ENCODE measurements at regions not wholly inside any gene's neighbourhood (a gene's known extent, or its start where the extent isn't known, plus 50 kb on each side); places are given as distances from the start of the nearest gene placed in this dataset.

DNA sequence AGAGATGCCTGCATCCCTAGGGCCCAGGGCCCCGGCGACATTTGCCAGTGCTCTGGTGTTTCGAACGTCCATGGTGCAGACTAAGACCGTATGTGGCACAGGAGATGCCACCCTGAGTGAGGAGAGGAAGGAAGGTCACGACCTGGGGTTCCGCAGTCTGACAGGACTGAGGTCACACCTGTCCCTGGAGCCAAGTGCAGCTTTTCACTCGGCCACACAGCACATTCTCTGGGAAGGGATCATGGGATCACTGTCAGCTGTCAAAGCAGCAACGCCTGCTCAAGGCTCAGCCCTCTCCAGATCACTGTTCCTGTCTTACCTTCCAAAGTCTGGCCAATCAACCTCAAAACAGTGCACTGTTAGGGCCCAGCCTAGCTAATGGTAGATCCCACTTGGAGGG, 243.6 kb downstream of the SIPA1L2 start:
- no peak for TF ChIP-seq GATA2 (IDR thresholded peaks at IDR 0.05; ENCODE audit: low read depth, low read length)
- TF ChIP-seq GATA3 (IDR thresholded peaks at IDR 0.05; ENCODE audit: low read depth, low read length): no peak

Measured in SH-SY5Y (cell line).